HepG2 (cell line): ENCODE measurements at regions not wholly inside any gene's neighbourhood (a gene's known extent, or its start where the extent isn't known, plus 50 kb on each side); places are given as distances from the start of the nearest gene placed in this dataset.

Experiments
- CBX2 ChIP-seq, 2 experiments: fragments of 200-600 bp in 1 of 2; sonication (generic); formaldehyde crosslinking in 1 of 2; IDR thresholded peaks; 2 replicates each; pipeline versions ENCODE4 v1.7.0 to v1.8.1; 2018 to 2022; ENCODE audit warnings: low read depth in 2 of 2, low read length in 1 of 2, mild to moderate bottlenecking in 1 of 2, missing genetic modification reagents in 1 of 2
- DNMT3B ChIP-seq: conservative IDR thresholded peaks from 2 replicates; pipeline ENCODE4 v1.6.1; 2016; ENCODE audit warnings: missing biosample characterization, control low read depth
- KAT2B ChIP-seq: fragments of 150-350 bp; IDR thresholded peaks from 2 replicates; pipeline ENCODE4 v1.6.1; 2014; ENCODE audit warnings: low read depth, low read length, borderline replicate concordance
- MAFK ChIP-seq, 2 experiments: IDR thresholded peaks in 1 of 2; conservative IDR thresholded peaks in 1 of 2; 2 replicates each; pipeline ENCODE4 v1.6.1; 2011; ENCODE audit warnings: improper control_type of control experiment in 2 of 2, low read length in 2 of 2
- REST ChIP-seq, 2 experiments: IDR thresholded peaks; 2 replicates each; pipeline ENCODE4 v1.6.1; 2011 to 2012; ENCODE audit warnings: low read length in 2 of 2, borderline replicate concordance in 1 of 2, low read depth in 1 of 2, mild to moderate bottlenecking in 1 of 2, moderate library complexity in 1 of 2
- SMARCC2 ChIP-seq: fragments of 450-650 bp; IDR thresholded peaks from 2 replicates; pipeline ENCODE4 v1.6.1; 2017; ENCODE audit warnings: antibody characterized with exemption, mild to moderate bottlenecking
- ZNF275 ChIP-seq: sonication (generic); formaldehyde crosslinking; IDR thresholded peaks from 2 replicates; pipeline ENCODE4 v1.8.0; 2022; ENCODE audit warnings: missing genetic modification reagents, mild to moderate bottlenecking, inconsistent platforms, borderline replicate concordance

- no peak for TF ChIP-seq ZNF275 (CRISPR knock-in tag)
- no peak for TF ChIP-seq REST (IDR thresholded peaks at IDR 0.05; ENCODE audit: borderline replicate concordance in 1 of 2, low read depth in 1 of 2, low read length in 2 of 2)
- TF ChIP-seq KAT2B = no peak
- TF ChIP-seq CBX2 (IDR thresholded peaks at IDR 0.05; ENCODE audit: low read depth, low read length) = no peak
- no peak for TF ChIP-seq CBX2 (CRISPR knock-in tag; IDR thresholded peaks at IDR 0.05; ENCODE audit: low read depth)
- no peak for TF ChIP-seq SMARCC2
- no peak for TF ChIP-seq MAFK (conservative IDR thresholded peaks at IDR 0.05 in 1 of 2, IDR thresholded peaks at IDR 0.05 in 1 of 2; ENCODE audit: low read length in 2 of 2)
- no peak for TF ChIP-seq DNMT3B (CRISPR knock-in tag)
Measured at GRCh38 chr2:154640000-154640399, 58.5 kb upstream of the KCNJ3 start.
